Neural cell (in vitro differentiated cells): ENCODE measurements at regions not wholly inside any gene's neighbourhood (a gene's known extent, or its start where the extent isn't known, plus 50 kb on each side); places are given as distances from the start of the nearest gene placed in this dataset.
"Not testable (repeated sequence)": the region's sequence is repeated elsewhere in the genome, so short reads cannot be mapped to it uniquely, and the experiment has no call there.

ENCODE experiments used
- H2AFZ ChIP-seq: fragments of 200-600, 300-800 bp; sonication (generic), shearing (Covaris generic); 2 replicates; pipeline ENCODE4 v1.6.0; 2014; ENCODE audit warnings: low read depth, mild to moderate bottlenecking, antibody characterized with exemption, low read length, moderate library complexity
- H3F3A ChIP-seq: fragments of 200-600 bp; shearing (Covaris generic); 2 replicates; pipeline ENCODE4 v1.6.1; 2016; ENCODE audit warnings: mild to moderate bottlenecking, moderate library complexity, mixed read lengths, antibody characterized with exemption, low read length; ENCODE audit not compliant: insufficient read depth, poor library complexity, severe bottlenecking
- H3K27ac ChIP-seq: fragments of 200-600, 300-800 bp; sonication (generic), shearing (Covaris generic); 2 replicates; pipeline ENCODE4 v1.5.1; 2014; ENCODE audit warnings: mild to moderate bottlenecking, low read length, moderate library complexity
- H3K27me3 ChIP-seq: fragments of 300-800, 200-600 bp; sonication (generic), shearing (Covaris generic); 2 replicates; pipeline ENCODE4 v1.6.0; 2014; ENCODE audit warnings: mild to moderate bottlenecking, low read depth, low read length, moderate library complexity; ENCODE audit not compliant: insufficient read depth
- H3K36me3 ChIP-seq: fragments of 300-800, 200-600 bp; sonication (generic), shearing (Covaris generic); 2 replicates; pipeline ENCODE4 v1.5.1; 2014; ENCODE audit warnings: mild to moderate bottlenecking, antibody characterized with exemption, low read length, moderate library complexity; ENCODE audit not compliant: insufficient read depth
- H3K4me2 ChIP-seq: fragments of 300-800, 200-600 bp; sonication (generic), shearing (Covaris generic); 2 replicates; pipeline ENCODE4 v1.6.0; 2014; ENCODE audit warnings: mild to moderate bottlenecking, low read length
- H3K4me3 ChIP-seq: fragments of 300-800, 200-600 bp; sonication (generic), shearing (Covaris generic); 2 replicates; pipeline ENCODE4 v1.5.1; 2014; ENCODE audit warnings: mild to moderate bottlenecking, low read length, moderate library complexity
- H3K79me2 ChIP-seq: fragments of 200-600 bp; shearing (Covaris generic); replicated peaks from 2 replicates; pipeline ENCODE4 v1.6.0; 2014; ENCODE audit warnings: mild to moderate bottlenecking, low read length, moderate library complexity; ENCODE audit not compliant: insufficient read depth
- H3K9ac ChIP-seq: fragments of 300-800, 200-600 bp; sonication (generic), shearing (Covaris generic); 2 replicates; pipeline ENCODE4 v1.6.1; 2016; ENCODE audit warnings: mild to moderate bottlenecking, low read length, mixed read lengths
- H3K9me2 ChIP-seq: fragments of 200-600 bp; shearing (Covaris generic); 2 replicates; pipeline ENCODE4 v1.6.1; 2016; ENCODE audit warnings: mild to moderate bottlenecking, low read length, mixed read lengths; ENCODE audit not compliant: insufficient read depth
- H3K9me3 ChIP-seq: fragments of 200-600, 300-800 bp; sonication (generic), shearing (Covaris generic); 2 replicates; pipeline ENCODE4 v1.6.1; 2016; ENCODE audit warnings: mild to moderate bottlenecking, mixed run types, low read length, moderate library complexity, mixed read lengths
- H4K20me1 ChIP-seq: fragments of 200-600 bp; shearing (Covaris generic); 2 replicates; pipeline ENCODE4 v1.6.1; 2016; ENCODE audit warnings: mild to moderate bottlenecking, mixed run types; ENCODE audit not compliant: insufficient read depth
- CTCF ChIP-seq: fragments of 450-650 bp; IDR thresholded peaks from 2 replicates; pipeline ENCODE4 v1.5.1; 2014; ENCODE audit warnings: antibody characterized with exemption, mild to moderate bottlenecking, moderate library complexity; ENCODE audit not compliant: poor library complexity, severe bottlenecking
- EP300 ChIP-seq: fragments of 450-650 bp; conservative IDR thresholded peaks from 2 replicates; pipeline ENCODE4 v1.6.1; 2014; ENCODE audit warnings: antibody characterized with exemption, mild to moderate bottlenecking, moderate library complexity; ENCODE audit not compliant: poor library complexity, severe bottlenecking
- EZH2 ChIP-seq: fragments of 200-600, 300-800 bp; shearing (Covaris generic), sonication (generic); IDR thresholded peaks from 2 replicates; pipeline ENCODE4 v1.6.1; 2014; ENCODE audit warnings: antibody characterized with exemption, low read length, borderline replicate concordance, mild to moderate bottlenecking; ENCODE audit not compliant: insufficient read depth, poor library complexity, severe bottlenecking
- MXI1 ChIP-seq: fragments of 450-650 bp; conservative IDR thresholded peaks from 2 replicates; pipeline ENCODE4 v1.6.1; 2014; ENCODE audit warnings: antibody characterized with exemption, mild to moderate bottlenecking; ENCODE audit not compliant: poor library complexity, severe bottlenecking
- POLR2AphosphoS5 ChIP-seq: IDR thresholded peaks from 2 replicates; pipeline ENCODE4 v1.6.1; 2012
- RAD21 ChIP-seq: fragments of 450-650 bp; conservative IDR thresholded peaks from 2 replicates; pipeline ENCODE4 v1.6.1; 2014; ENCODE audit warnings: antibody characterized with exemption, mild to moderate bottlenecking, moderate library complexity
- REST ChIP-seq: IDR thresholded peaks from 2 replicates; pipeline ENCODE4 v1.6.1; 2012; ENCODE audit warnings: borderline replicate concordance
- SMC3 ChIP-seq: fragments of 450-650 bp; conservative IDR thresholded peaks from 2 replicates; pipeline ENCODE4 v1.6.1; 2014; ENCODE audit warnings: antibody characterized with exemption, mild to moderate bottlenecking, moderate library complexity; ENCODE audit not compliant: poor library complexity
- TAF1 ChIP-seq: IDR thresholded peaks from 2 replicates; pipeline ENCODE4 v1.6.1; 2012; ENCODE audit warnings: low read depth

DNA sequence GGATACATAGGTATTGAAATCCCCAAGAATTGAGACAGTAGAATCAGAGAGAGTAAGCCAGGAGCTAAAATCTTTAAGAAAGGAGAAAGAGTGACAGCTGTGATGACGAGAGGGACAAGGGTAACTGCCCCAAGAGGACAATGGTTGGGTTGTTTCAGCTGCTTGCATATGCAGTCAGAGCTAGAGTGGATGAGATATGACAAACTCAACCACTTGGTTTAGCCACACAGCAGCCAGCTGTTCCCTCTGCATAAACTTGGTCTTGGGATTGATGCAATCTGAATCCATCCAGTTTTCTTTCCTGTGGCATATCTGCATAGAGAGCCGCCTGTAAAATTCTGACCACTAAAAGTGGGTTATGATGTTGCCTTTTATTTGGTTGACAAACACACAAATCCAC is 100.7 kb downstream of the ZNF622 start:
- Histone ChIP-seq H3K9me2 (no peaks in the 10 kb centered on the region), H3K9ac (no peak overlapping the region), H2AFZ (no peak overlapping the region), H3K36me3 (no peaks in the 10 kb centered on the region), H3K4me2 (no peak overlapping the region), H3K27ac (no peak overlapping the region), H3K4me3 (no peak overlapping the region), H3K9me3 (no peaks in the 10 kb centered on the region), H3K79me2 (no peaks in the 10 kb centered on the region), H3K27me3 (no peaks in the 10 kb centered on the region), H3F3A (no peaks in the 10 kb centered on the region), H4K20me1 (no peaks in the 10 kb centered on the region)
- TF ChIP-seq EP300 (no peak), POLR2AphosphoS5 (no peak), MXI1 (no peak), RAD21 (no peak), CTCF (no peak), EZH2 (no peak), REST (no peak), TAF1 (no peak), SMC3 (no peak)

GRCh38 chr5:16353439-16353838 is 112.2 kb downstream of the ZNF622 start:
- H3K79me2 ChIP-seq, H3K36me3 ChIP-seq, H3K27me3 ChIP-seq, H3K4me3 ChIP-seq, H3K9me2 ChIP-seq, H3K27ac ChIP-seq, H3K9me3 ChIP-seq, H3K9ac ChIP-seq, H4K20me1 ChIP-seq, H2AFZ ChIP-seq, H3K4me2 ChIP-seq, H3F3A ChIP-seq: not testable (repeated sequence)

DNA sequence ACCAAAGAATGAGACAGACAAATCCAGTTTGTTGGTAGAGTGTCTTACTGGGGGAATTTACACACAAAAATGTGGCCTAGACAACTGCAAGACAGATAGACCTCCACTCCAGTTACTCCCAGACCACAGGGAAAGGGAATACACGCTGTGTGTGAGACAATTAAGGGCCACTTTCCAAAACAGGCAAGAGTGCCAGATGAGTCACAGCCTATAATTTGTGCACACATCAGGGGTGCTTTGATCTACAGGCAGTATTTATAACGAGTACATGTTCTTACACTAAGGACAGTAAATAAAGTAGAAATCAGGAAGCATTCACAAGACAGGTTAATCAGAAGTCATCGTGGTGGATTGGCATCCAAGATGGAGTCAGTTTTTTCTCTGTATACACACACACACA is 114.8 kb downstream of the ZNF622 start:
- Histone ChIP-seq H3K79me2 (no peaks in the 10 kb centered on the region), H3K9me2 (no peaks in the 10 kb centered on the region), H3K36me3 (no peaks in the 10 kb centered on the region), H3K27me3 (no peaks in the 10 kb centered on the region), H3K9me3 (no peaks in the 10 kb centered on the region), H2AFZ (no peak overlapping the region), H4K20me1 (no peaks in the 10 kb centered on the region), H3K4me3 (no peak overlapping the region), H3F3A (no peaks in the 10 kb centered on the region), H3K4me2 (no peak overlapping the region), H3K9ac (no peak overlapping the region), H3K27ac (no peak overlapping the region)
- TF ChIP-seq SMC3 (no peak), EZH2 (no peak), POLR2AphosphoS5 (peak; percentile 28), MXI1 (no peak)
